22Rv1 (cell line): ENCODE measurements at regions not wholly inside any gene's neighbourhood (a gene's known extent, or its start where the extent isn't known, plus 50 kb on each side); places are given as distances from the start of the nearest gene placed in this dataset.

Experiments
- H3K27ac ChIP-seq: fragments of 450-650 bp; 2 replicates; pipeline ENCODE4 v1.5.1; 2017
- CTCF ChIP-seq: fragments of 450-650 bp; IDR thresholded peaks from 2 replicates; pipeline ENCODE4 v1.5.1; 2017; ENCODE audit warnings: mild to moderate bottlenecking
- ZFX ChIP-seq: fragments of 450-650 bp; IDR thresholded peaks from 2 replicates; pipeline ENCODE4 v1.6.1; 2017; ENCODE audit warnings: antibody characterized with exemption, borderline replicate concordance

GRCh38 chr22:34885852-34886251 lies 180.1 kb upstream of the ISX start:
- H3K27ac ChIP-seq: no peak overlapping the region

GRCh38 chr22:34886391-34886790 lies 179.6 kb upstream of the ISX start:
- no peak overlapping the region for H3K27ac ChIP-seq
- TF ChIP-seq ZFX: no peak
- TF ChIP-seq CTCF: no peak

More at GRCh38 chr22:34885852-34886251, 180.1 kb upstream of the ISX start:
- no peak for TF ChIP-seq ZFX
- TF ChIP-seq CTCF: no peak

- H3K27ac ChIP-seq: no peak overlapping the region
- TF ChIP-seq CTCF: no peak
- no peak for TF ChIP-seq ZFX
These were observed 179.1 kb upstream of the ISX start for GRCh38 chr22:34886812-34887211.

- TF ChIP-seq CTCF (no peak), ZFX (no peak)
- no peak overlapping the region for H3K27ac ChIP-seq
These were observed 168.8 kb upstream of the ISX start for GRCh38 chr22:34897126-34897525.

- no peak overlapping the region for H3K27ac ChIP-seq
- no peak for TF ChIP-seq CTCF
- no peak for TF ChIP-seq ZFX
These were observed 163.6 kb upstream of the ISX start for GRCh38 chr22:34902335-34902734.

- no peak overlapping the region for H3K27ac ChIP-seq
- TF ChIP-seq CTCF (no peak), ZFX (no peak)
These were observed 162.5 kb upstream of the ISX start for GRCh38 chr22:34903416-34903815.

- TF ChIP-seq ZFX: no peak
- no peak for TF ChIP-seq CTCF
These were observed 161.5 kb upstream of the ISX start for GRCh38 chr22:34904486-34904885.

More at GRCh38 chr22:34904486-34904885, 161.5 kb upstream of the ISX start:
- no peak overlapping the region for H3K27ac ChIP-seq
